ENCODE measurements at regions not wholly inside any gene's neighbourhood (a gene's known extent, or its start where the extent isn't known, plus 50 kb on each side); places are given as distances from the start of the nearest gene placed in this dataset.

- no peak overlapping the region for H3K27ac Mint-ChIP-seq
- ATAC-seq, result no peak
- H3K4me3 Mint-ChIP-seq, result no peak overlapping the region
- peaks cover 35% of the 10 kb centered on the region for H3K27me3 Mint-ChIP-seq
- no peak for DNase-seq
- no peaks in the 10 kb centered on the region for H3K4me1 Mint-ChIP-seq
- H3K9me3 Mint-ChIP-seq, result no peaks in the 10 kb centered on the region
Observed at GRCh38 chr3:150057227-150057626, 86.5 kb upstream of the PFN2 start.

- Mint-ChIP-seq H3K27ac (no peak overlapping the region), H3K27me3 (peaks cover 47% of the 10 kb centered on the region), H3K4me1 (no peaks in the 10 kb centered on the region), H3K4me3 (no peak overlapping the region), H3K9me3 (no peaks in the 10 kb centered on the region)
- ATAC-seq (no peak), DNase-seq (no peak)
Observed at GRCh38 chr3:150055332-150055731, 84.6 kb upstream of the PFN2 start.

GRCh38 chr3:150054635-150055034 is 83.9 kb upstream of the PFN2 start:
- Mint-ChIP-seq H3K27me3 (peaks cover 53% of the 10 kb centered on the region), H3K4me3 (no peak overlapping the region), H3K9me3 (no peaks in the 10 kb centered on the region), H3K27ac (no peak overlapping the region), H3K4me1 (no peaks in the 10 kb centered on the region)
- DNase-seq, result no peak
- ATAC-seq, result no peak

- no peak for ATAC-seq
- Mint-ChIP-seq H3K27ac (no peak overlapping the region), H3K27me3 (peaks cover 50% of the 10 kb centered on the region), H3K4me1 (no peaks in the 10 kb centered on the region), H3K4me3 (no peak overlapping the region), H3K9me3 (no peaks in the 10 kb centered on the region)
- DNase-seq, result no peak
Observed at GRCh38 chr3:150050510-150050909, 79.8 kb upstream of the PFN2 start.

- Mint-ChIP-seq H3K4me3 (no peak overlapping the region), H3K27ac (no peak overlapping the region), H3K9me3 (peaks cover 0 to 3% of the 10 kb centered on the region in 2 donors), H3K27me3 (peaks cover 39% of the 10 kb centered on the region), H3K4me1 (no peaks in the 10 kb centered on the region)
- no peak for ATAC-seq
- DNase-seq, result no peak
Observed at GRCh38 chr3:150049317-150049716, 78.6 kb upstream of the PFN2 start.

GRCh38 chr3:150041877-150042276 is 71.2 kb upstream of the PFN2 start:
- peaks cover 8% of the 10 kb centered on the region for H3K27me3 Mint-ChIP-seq
- DNase-seq, result no peak
- no peak overlapping the region for H3K4me3 Mint-ChIP-seq
- no peak overlapping the region for H3K27ac Mint-ChIP-seq
- no peaks in the 10 kb centered on the region for H3K4me1 Mint-ChIP-seq
- peaks cover 7 to 18% of the 10 kb centered on the region in 2 donors for H3K9me3 Mint-ChIP-seq
- no peak for ATAC-seq

GRCh38 chr3:150040097-150040496 is 69.4 kb upstream of the PFN2 start:
- Mint-ChIP-seq H3K27ac (no peak overlapping the region), H3K9me3 (peaks cover 7 to 18% of the 10 kb centered on the region in 2 donors), H3K4me3 (no peak overlapping the region), H3K4me1 (no peaks in the 10 kb centered on the region), H3K27me3 (peaks cover 22% of the 10 kb centered on the region)
- DNase-seq (no peak), ATAC-seq (no peak)

GRCh38 chr3:150038830-150039229 is 68.1 kb upstream of the PFN2 start:
- peaks cover 30% of the 10 kb centered on the region for H3K27me3 Mint-ChIP-seq
- peaks cover 7 to 13% of the 10 kb centered on the region in 2 donors for H3K9me3 Mint-ChIP-seq
- H3K4me1 Mint-ChIP-seq, result no peaks in the 10 kb centered on the region
- ATAC-seq (no peak), DNase-seq (no peak)
- no peak overlapping the region for H3K27ac Mint-ChIP-seq
- H3K4me3 Mint-ChIP-seq, result no peak overlapping the region

- Mint-ChIP-seq H3K27ac (no peak overlapping the region), H3K9me3 (peaks cover 7 to 13% of the 10 kb centered on the region in 2 donors), H3K4me3 (no peak overlapping the region), H3K4me1 (no peaks in the 10 kb centered on the region), H3K27me3 (peaks cover 30% of the 10 kb centered on the region)
- DNase-seq (no peak), ATAC-seq (no peak)
Observed at GRCh38 chr3:150036780-150037179, 66.1 kb upstream of the PFN2 start.

GRCh38 chr3:150035910-150036612 is 65.4 kb upstream of the PFN2 start:
- ATAC-seq, result no peak
- Mint-ChIP-seq H3K4me3 (no peak overlapping the region), H3K9me3 (peaks cover under 1 to 7% of the 10 kb centered on the region in 2 donors), H3K4me1 (no peaks in the 10 kb centered on the region), H3K27me3 (peaks cover 30% of the 10 kb centered on the region), H3K27ac (no peak overlapping the region)
- DNase-seq, result no peak

GRCh38 chr3:150035301-150035779 is 64.6 kb upstream of the PFN2 start:
- Mint-ChIP-seq H3K9me3 (peaks cover 0 to 3% of the 10 kb centered on the region in 2 donors), H3K27me3 (peaks cover 25% of the 10 kb centered on the region), H3K4me3 (no peak overlapping the region), H3K4me1 (no peaks in the 10 kb centered on the region), H3K27ac (no peak overlapping the region)
- ATAC-seq, result no peak
- DNase-seq, result no peak

- DNase-seq (no peak), ATAC-seq (no peak)
- H3K4me1 Mint-ChIP-seq, result no peaks in the 10 kb centered on the region
- H3K27ac Mint-ChIP-seq, result no peak overlapping the region
- H3K9me3 Mint-ChIP-seq, result no peaks in the 10 kb centered on the region
- peaks cover 29% of the 10 kb centered on the region for H3K27me3 Mint-ChIP-seq
- H3K4me3 Mint-ChIP-seq, result no peak overlapping the region
Observed at GRCh38 chr3:150033721-150034120, 63.0 kb upstream of the PFN2 start.

- DNase-seq, result no peak
- no peaks in the 10 kb centered on the region for H3K4me1 Mint-ChIP-seq
- no peak overlapping the region for H3K27ac Mint-ChIP-seq
- ATAC-seq, result no peak
- H3K4me3 Mint-ChIP-seq, result no peak overlapping the region
- peaks cover 39% of the 10 kb centered on the region for H3K27me3 Mint-ChIP-seq
- H3K9me3 Mint-ChIP-seq, result peaks cover 5 to 11% of the 10 kb centered on the region in 2 donors
Observed at GRCh38 chr3:150030841-150031240, 60.1 kb upstream of the PFN2 start.

GRCh38 chr3:150023239-150023636 is 52.5 kb upstream of the PFN2 start:
- ATAC-seq, result no peak
- H3K27me3 Mint-ChIP-seq, result peaks cover 43% of the 10 kb centered on the region
- H3K4me3 Mint-ChIP-seq, result no peak overlapping the region
- H3K27ac Mint-ChIP-seq, result peak overlapping the region in 1 of 2 donors; percentile 23
- H3K9me3 Mint-ChIP-seq, result peaks cover 13 to 37% of the 10 kb centered on the region in 2 donors
- H3K4me1 Mint-ChIP-seq, result no peaks in the 10 kb centered on the region
- no peak for DNase-seq

GRCh38 chr3:150022381-150023238 is 51.9 kb upstream of the PFN2 start:
- no peak for ATAC-seq
- Mint-ChIP-seq H3K9me3 (peaks cover 10 to 31% of the 10 kb centered on the region in 2 donors), H3K4me1 (no peaks in the 10 kb centered on the region), H3K4me3 (no peak overlapping the region), H3K27me3 (peaks cover 43% of the 10 kb centered on the region), H3K27ac (peak overlapping the region in 1 of 2 donors; percentile 67)
- no peak for DNase-seq

GRCh38 chr3:150020527-150020926 is 49.8 kb upstream of the PFN2 start:
- Mint-ChIP-seq H3K9me3 (peaks cover 10 to 24% of the 10 kb centered on the region in 2 donors), H3K27me3 (peaks cover 44% of the 10 kb centered on the region), H3K4me1 (no peaks in the 10 kb centered on the region), H3K27ac (no peak overlapping the region), H3K4me3 (no peak overlapping the region)
- DNase-seq (no peak), ATAC-seq (no peak)

Data from stimulated activated naive CD8-positive, alpha-beta T cell treated with anti-CD3 and anti-CD28 coated beads, Interleukin-15, amount 100 ng/mL, for 72 hours (primary cell).